ENCODE measurements at regions not wholly inside any gene's neighbourhood (a gene's known extent, or its start where the extent isn't known, plus 50 kb on each side); places are given as distances from the start of the nearest gene placed in this dataset.

DNA sequence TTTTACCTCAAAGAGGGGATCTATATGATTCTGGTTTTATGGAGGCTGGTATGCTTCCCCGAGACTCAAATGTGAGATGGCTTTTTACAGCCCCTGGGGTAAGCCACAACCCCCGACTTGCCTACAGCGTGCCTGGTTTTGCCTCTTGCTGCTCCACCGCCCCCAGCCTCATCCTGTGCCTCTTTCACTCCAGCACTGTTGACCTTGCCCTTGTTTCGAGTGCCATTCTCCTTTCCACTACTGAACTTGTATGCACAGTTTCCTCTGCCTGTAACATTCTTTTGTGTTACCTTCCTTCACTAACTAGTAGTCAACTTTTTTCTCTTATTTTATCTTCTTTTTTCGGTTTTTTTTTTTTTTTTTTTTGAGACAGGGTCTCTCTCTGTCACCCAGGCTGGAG, 219.0 kb upstream of the ZBED5 start:
- FAIRE-seq = no peak

DNA sequence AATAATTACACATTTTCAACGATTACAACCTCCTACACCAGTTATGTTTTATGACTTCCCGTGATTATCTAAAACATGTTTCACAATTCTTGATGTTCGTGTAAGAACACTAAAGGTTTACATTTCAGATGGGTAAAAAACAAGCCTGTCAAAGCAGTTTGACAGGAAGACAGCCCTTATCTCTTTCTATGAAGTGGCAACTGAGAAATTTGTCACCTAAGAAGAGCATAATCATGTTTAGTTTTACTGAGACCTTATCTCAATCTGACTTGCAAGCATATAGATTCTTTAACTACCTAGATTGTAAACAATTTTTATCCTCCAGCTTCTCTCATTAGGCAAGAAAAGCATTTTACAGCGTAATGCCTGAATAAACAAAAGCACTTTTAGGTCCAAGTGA, 218.4 kb upstream of the ZBED5 start:
- no peak for FAIRE-seq

DNA sequence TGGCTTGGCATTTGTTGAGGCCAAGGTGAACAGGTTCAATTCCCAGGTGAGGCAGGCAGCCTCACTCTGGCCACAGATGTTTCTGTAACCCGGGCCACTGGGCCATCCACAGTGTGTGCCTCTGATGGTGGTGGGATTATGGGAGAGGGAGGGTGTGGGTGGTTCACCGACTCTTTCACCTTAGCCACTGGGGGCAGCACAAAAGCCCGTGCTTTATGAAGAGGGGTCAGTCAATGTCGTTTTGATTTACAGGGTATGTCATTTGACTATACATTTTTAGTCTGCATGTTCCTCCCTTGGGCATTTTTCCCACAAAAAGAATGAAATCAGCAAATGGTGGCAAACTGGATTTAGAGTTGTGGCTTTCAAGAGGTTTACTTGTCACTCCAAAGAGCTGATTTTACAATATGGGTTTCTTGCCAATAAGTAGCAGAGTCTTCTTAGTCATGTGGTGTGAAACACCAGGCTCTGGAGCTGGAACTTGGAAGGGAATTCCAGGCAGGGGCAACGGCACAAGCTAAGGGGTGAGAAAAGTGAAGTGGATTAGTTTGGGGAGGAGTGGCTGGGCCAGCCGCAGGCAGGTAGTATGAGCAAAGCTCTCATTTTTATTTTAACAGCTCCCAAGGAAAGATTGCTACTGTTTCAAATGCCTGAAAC, 217.8 kb upstream of the ZBED5 start:
- FAIRE-seq = no peak

DNA sequence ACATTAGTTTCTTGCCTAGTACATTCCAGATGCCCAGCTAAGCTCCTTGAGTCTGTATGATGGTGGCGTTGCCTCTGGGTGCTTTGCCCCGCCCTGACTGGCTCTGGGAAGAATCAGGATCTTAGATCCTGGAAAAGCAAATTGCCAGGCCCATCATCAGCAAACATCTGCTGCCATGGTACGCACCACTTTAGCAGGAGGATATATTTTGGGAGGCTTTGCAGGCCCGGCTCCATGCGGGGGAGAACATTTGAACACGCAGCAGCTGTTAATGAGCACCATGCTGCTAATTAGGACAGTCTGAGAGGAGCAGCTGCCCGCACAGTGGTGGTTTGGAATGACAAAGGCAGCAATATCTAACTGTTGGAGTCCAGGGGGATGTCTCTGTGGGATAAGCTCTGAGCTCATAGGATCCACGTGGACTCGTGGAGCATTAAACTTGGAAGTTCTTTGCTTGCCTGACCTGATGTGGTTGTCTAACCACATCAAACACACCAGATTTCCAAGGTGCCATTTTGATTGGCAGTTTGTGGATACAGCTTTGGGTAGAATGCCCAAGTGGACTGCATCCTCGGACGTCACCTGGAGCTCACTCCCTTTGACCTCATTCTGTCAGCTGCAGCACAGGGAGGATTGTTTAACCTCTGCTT, 217.0 kb upstream of the ZBED5 start:
- FAIRE-seq = no peak

DNA sequence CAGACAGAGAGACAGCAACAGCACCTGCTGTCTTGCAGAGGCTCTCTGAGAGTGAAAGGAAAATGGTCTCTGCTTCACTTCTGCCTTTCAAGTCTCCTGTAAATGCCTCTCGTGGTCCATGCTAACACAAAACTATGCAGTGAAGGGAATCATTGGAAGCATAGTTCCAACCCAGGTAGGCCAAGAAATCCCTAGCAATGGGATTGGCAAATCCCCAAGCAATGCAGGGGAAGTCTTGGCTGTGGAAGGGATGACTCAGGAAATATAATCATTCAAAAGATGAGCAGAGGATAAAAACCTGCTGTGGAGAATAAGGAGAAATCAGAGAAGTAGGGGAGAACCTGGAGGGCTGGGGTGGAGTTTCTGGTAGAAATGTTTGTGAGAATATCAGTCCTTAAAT, 216.1 kb upstream of the ZBED5 start:
- no peak for FAIRE-seq

DNA sequence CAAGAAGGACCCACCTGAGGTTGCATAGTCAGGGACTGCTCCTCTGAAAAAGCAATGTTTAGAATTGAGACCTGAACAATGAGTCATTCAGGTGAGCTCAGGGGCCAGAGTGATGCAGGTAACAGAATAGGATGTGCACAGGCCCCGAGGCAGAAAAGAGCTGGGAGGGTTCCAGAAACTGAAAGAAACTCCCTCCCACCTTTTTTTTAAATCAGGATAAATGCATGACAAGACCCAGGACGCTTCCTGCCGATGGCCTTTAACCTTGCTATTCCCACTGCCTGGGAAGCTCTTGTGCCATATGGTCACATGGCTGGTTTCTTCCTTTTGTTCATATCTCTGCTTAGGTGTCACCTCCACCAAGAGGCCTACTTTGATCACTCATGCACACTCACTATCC, 214.2 kb upstream of the ZBED5 start:
- no peak for FAIRE-seq

DNA sequence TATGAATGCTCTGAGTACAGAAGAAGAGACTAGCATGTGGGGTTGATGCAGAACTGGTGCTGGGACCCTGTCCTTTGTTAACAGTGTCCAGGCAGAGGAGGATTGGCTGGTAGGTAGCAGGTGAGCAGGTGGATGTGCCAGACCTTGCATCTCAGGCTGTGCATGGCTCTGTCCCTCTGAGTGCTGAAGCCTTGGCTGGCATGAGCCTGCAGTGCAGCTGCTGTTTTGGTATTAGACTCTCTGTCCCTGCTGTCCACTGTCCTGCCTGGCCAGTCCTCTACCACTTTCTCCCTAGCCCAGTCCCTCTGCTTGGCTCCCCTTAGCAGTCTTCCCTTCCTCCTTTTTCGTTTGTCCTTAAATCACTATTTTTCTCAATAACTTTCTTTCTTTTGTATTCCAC, 213.6 kb upstream of the ZBED5 start:
- no peak for FAIRE-seq

DNA sequence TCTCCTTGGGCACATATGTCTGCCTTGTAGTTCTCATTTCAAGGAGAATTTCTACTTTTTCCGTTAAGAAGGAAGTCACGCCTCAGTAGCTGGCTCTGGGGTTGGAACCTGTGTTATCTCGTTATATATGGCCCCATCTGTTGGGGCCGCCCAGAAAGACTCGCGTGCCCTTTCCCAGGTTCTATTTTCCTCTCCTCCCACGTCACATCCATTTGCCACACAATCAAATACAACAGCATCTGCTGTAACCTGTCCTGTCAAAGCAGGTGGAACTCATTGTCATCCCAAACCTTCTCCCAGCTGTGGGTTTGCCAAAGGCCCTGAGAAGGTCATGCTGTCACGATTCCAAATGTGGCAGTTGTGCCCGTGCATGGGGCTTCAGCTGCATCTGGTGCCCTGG, 213.1 kb upstream of the ZBED5 start:
- no peak for FAIRE-seq

DNA sequence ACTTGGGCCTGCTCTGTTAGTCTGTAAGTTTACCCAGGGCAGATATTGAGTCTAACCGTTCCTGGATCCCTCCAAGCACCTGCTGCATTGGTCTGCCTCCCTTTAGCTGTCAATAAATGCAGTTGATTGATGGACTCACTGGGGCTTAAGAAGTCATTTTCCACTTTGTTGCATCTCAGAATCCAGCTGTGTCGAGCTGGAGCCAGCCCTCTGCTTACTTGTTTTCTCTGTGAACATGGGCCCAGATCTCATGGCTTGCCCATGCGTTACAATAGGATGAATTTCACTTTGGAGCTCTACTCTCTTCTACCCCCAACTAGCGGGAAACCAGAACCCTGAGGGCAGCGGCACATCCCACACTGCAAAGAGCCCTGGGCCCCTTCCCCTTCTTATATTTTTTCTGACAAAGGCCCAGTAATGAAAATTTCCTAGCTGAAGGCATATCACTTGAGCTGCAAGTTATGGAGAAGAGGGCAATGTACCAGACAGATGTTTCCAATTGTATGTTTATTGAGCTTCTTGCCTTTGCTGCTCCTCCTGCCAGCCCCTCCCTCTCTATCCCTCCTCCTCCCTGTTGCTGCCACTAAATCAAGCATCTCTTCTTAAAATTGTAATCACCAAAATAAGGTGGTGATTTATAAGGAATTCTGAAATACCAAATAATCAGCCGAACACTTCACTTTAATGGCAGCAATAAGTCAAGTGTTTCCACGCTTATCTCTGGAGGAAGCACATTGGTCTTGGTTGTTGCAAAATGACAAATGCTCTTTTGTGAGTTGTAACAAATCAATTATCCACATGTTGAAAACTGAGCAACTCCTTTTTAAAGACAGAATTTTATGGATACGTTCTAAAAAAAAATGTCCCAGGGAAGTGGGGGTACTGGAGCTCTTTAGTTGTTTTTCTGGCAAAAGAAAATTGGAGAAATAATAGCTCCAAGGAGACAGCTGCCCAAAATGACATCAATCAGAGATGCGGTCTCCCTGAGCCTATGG, 212.3 kb upstream of the ZBED5 start:
- no peak for FAIRE-seq

DNA sequence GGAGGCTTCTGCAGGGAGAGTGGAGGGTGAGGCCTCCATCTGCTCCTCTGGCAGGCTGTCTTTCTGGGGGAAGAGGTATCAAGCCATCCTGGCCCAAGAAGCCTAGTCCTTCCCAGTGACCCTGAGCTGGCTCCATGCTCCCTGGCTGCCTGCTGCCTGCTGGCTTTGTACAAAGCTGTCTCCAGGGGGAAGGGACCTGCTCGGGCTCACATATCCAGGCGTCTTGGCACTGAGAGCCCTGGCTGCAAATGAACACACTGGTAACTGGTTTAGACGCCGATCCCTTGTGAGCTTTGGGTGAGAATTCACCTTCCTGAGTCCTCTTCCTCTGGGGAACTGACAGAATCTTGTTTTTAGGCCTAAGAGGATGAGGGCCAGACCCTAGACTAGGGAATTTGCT, 210.3 kb upstream of the ZBED5 start:
- FAIRE-seq = no peak

DNA sequence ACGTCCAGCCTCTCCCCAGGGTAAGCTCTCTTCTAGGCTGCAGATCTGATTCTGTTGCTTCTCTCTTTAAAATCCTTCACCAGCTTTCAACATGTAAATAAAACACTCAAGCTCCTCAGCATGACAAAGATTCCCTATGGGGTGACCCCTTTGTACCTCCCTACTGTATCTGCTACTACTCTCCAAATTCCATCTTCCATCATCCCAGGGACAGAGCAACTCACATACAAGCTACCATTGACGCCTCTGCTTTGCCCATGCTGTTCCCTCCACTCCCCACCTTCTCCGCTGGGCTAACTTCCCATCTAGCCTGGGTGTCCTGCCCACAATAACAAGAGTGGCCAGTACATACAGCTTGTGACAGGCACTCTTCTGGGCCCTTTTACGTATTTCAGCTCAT, 207.5 kb upstream of the ZBED5 start:
- no peak for FAIRE-seq

DNA sequence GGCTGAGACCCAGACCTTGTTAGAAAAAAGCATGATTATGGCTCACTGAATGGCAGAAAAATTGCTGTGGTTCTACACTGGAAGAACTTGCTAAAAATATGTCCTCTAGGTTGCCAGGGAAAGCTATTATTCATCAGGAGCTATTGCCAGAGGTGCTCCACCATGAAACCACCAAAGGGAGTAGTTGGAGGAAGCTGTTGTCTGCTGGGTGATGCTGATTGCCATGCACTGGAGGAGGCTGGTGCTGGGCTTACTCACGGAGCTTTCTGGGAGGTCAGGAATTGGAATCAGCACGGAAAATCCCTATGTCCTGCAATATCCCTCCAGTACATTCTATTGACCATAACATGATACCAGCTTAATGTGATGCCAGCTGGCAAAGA, 199.6 kb upstream of the ZBED5 start:
- FAIRE-seq = no peak

DNA sequence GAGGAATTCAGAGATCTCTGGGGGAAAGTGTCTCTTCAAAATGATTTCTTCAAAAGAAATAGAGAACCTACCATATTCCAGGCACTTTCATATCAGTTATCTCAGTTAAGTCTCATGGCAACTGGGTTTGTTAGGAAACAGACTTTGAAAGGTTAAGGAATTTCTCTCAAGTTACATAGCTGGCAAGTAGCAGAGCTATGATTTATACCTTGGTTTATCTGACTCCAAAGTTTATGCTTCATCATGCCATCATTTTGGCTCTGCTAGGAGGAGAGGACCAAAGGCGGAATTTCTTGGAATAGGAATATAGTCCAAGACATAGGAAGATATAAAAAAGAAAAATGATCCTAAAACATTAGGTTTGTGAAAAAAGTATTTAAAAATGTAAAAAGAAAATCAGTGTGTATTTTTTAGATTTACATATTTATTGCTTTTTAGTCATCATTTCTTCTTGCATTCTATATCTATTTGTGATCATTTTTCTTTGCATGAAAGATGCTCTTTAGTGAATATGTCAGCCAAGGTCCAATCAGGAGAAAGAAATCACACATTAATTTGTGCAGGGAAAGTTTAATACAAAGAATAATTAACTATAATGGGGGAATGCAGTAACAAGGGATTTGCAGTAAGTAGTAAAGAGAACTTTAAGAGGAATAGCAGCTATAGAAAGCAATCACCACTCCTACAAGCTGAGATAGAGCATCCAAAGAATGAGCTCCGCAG, 199.1 kb upstream of the ZBED5 start:
- no peak for FAIRE-seq

DNA sequence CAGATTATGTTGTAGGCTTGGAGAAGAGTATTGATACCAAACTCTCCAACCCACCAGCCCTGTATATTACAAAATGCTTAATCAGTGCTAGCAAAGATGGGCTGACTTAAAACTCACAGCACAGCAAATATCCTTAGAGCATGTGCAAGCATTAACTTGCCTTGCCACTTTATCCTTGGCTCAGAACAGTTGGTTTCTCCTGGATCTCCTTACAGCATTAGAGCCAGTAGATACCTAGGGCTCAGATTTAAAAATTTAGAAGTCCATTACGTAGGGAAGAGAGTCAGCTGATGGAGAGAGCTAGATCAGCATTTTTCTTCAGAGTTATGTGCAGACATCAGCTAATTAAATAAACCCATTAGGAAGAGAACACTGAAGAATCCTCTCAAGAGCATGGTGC, 198.5 kb upstream of the ZBED5 start:
- FAIRE-seq = no peak

DNA sequence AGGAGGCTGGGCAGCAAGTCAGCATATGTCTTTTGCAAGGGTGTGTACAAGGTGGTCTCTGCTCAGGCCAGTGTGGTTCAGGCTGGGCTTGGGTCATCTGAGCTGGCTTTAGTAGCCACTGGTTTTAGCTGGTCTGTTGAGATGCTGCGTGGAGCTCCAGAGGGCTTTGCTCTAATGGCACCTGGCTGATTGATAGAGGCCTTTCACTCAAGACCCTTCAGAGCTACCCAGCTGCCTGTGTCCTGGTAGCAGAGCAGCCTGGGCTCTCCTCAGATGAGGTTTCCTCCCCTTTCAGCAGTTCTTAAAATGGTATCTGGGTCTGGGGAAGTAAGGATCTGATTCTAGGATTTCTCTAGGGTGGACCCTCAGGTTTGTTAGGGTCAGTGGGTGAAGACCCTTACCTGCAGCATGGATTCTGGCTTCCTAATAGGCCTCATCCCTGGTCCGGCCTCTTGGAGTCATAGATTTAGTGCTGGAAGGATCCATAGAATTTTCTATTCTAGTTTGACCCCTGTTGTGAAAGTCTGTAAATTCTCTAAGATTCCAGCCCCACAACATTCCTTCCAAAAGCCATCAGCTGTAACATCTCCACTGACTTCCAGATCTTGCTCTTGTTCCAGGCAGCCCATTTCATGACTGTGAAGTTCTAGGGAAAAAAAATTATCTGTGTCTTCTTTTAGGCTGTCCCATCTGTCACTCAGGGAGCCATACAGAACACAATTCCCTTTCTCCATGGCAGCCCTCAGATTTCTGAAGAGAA, 190.2 kb upstream of the ZBED5 start:
- no peak for FAIRE-seq

DNA sequence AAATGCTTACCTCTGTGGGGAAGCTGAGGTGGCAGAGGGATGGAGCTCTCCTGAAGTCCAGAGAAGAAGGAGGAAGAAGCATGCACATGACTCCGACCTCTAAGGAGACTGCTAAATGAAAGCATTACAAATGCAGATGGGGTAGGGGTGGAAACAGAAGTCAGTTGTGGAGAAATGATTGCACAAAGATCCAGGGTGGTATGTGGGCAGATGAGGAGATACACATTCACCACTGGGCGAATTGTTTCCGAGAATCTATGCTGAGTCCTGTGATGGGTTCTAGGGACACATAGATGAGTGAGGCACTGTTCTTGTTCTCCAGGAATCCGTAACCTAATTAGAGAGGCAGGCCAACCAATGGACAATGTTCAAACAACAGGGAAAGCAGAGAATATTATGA, 188.9 kb upstream of the ZBED5 start:
- no peak for FAIRE-seq

DNA sequence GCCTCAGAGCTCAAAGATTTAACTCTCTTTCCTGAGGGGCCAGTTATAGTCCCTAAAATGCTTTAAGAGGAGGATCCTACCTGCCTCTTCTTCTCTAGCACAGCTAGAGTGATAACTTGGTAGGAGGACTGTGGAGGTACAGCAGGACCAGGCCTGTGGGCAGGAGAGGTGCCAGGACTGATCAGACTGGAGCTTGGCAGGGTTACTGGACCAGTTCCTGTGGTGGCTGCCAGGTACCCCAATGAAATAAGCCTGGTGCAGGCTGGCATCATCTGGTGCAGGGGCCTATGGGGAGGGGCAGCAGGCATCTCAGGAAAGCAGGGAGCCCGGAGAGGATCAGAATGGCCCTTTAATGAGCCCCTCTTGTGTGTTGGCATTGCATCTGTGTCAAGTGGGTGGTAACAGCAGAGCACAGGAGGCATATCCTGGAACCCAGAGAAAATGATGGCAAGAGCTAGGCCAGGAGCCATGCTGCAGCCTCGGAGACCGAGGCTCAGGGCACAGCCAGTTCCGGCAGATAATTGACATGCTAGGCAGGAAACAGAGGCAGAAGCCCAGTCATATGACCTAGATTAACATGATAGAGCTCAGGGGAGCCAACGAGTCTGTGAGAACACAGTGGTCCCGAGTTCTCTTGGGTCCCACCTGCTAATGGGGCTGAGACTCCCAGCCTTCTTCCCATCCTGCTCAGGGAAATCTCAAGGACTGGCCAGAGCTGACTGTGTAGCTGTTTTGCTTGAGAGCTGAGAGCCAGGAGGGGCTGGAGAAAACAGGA, 187.5 kb upstream of the ZBED5 start:
- FAIRE-seq = no peak

DNA sequence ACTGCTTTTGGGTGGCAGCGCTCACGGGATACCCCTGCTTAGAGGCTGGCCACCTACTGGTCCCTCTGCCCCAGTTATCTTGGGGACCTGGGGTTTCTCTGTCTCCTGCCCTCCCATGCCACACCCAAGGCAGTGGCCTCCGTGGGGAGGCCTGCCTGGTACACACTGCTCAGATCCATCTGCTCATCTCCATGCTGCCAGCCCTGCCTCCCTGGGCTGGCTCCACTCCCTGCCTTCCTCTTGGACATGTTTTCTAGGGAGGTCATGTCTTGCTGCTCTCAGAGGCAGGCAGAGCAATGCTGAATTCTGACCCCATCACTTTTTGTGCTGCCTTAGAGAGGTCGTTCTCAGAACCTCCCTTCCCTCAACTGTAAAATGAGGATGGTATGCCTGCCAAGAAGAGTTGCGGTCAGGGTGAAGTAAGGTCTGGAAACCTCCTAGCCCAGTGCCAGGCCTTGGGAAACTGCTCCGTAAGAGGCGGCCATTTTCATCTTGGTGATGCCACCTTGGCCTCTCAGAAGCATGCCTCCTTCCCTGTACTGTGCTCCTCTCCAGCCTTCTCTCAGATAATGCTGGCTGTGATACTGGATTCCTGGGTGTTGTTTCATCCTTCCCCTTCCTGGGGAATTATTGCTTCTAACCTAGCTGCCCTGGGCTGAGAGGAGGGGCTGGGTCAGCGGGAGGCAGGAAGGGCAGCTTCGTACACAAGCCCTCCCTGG, 186.4 kb upstream of the ZBED5 start:
- no peak for FAIRE-seq

DNA sequence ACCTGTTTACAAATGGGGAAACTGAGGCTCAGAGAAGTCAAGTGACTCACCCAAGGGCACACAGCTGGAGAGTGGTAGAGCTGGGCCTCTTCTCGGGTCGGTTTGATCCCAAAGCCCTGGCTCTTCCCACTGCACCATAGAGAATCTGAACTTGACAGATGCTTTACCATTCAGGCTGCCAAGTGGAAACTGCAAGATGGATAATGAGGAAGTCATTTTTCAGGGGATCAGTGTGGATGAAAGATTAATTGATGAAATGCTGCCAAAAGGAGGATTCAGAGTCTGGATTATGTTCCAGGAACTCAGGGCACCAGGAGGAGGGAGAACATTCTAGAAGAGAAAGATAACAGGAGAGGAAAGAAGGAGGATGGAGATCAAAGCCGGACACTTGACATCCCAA, 185.9 kb upstream of the ZBED5 start:
- FAIRE-seq = no peak

DNA sequence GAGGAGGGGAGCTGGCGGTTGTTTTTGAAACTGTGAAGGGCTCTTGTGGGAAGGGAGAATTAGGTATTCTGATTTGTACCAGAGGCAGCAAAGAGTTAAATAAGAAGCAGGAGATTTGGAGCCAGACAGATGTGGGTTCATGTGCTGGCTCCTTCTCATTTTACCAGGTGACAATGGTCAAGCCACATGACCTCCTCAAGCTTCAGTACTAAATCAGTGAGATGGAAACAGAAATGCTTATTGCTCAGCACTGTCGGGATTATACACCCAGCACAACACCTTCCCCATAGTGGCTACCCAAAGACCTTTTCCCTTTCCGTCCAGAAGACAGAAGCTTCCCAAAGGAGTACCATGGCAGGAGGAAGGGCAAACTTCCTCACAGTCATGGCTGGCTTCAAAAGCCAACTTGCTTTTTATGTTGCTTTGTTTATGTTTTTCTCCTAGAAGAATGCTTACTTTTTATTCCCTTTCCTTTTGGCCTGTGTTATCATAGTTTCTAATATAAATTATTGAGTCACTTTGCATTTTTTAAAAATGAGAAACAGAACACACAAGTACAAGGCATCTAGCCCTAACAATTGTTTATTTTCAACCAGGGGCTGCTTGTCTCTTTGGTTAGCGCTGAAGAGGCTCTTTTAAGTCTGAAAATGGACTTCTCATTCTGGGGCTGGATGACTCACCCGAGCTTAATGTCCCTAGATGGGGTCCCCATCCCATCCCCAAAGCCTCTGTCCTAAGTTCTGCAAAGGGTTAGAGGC, 181.5 kb upstream of the ZBED5 start:
- FAIRE-seq = no peak

All from A204.1 (cell line).